Thyroid gland (tissue), 4 donors: ENCODE measurements at regions not wholly inside any gene's neighbourhood (a gene's known extent, or its start where the extent isn't known, plus 50 kb on each side); places are given as distances from the start of the nearest gene placed in this dataset.
"Not testable (repeated sequence)": the region's sequence is repeated elsewhere in the genome, so short reads cannot be mapped to it uniquely, and the experiment has no call there.

Experiments used
- DNase-seq, 2 donors: peaks; one replicate each; pipeline ENCODE4 v3.0.0-alpha.2; 2019
- H3K27ac ChIP-seq, 3 donors: fragments of 200-600 bp; sonication (generic); 1 replicate in 2 of 3; 2 replicates in 1 of 3; pipeline ENCODE4 v1.5.1; 2016 to 2019; ENCODE audit warnings: mild to moderate bottlenecking in 1 of 3, moderate library complexity in 1 of 3
- H3K27me3 ChIP-seq: fragments of 200-600 bp; sonication (generic); one replicate; pipeline ENCODE4 v1.5.1; 2019
- H3K36me3 ChIP-seq, 2 donors: fragments of 200-600 bp; sonication (generic); one replicate each; pipeline ENCODE4 v1.5.1; 2016 to 2019
- H3K4me1 ChIP-seq, 2 donors: fragments of 200-600 bp; sonication (generic); one replicate each; pipeline ENCODE4 v1.5.1; 2017 to 2019
- H3K4me3 ChIP-seq, 3 donors: fragments of 200-600 bp; sonication (generic); replicated peaks in 1 of 3; 1 replicate in 2 of 3; 2 replicates in 1 of 3; pipeline ENCODE4 v1.5.1; 2016; ENCODE audit warnings: mild to moderate bottlenecking in 1 of 3
- H3K9me3 ChIP-seq: fragments of 200-600 bp; sonication (generic); one replicate; pipeline ENCODE4 v1.5.1; 2017
- POLR2A ChIP-seq, 2 donors: fragments of 450-650 bp; IDR thresholded peaks; one replicate each; pipeline ENCODE4 v1.6.1; 2017; ENCODE audit warnings: antibody characterized with exemption in 2 of 2, mild to moderate bottlenecking in 2 of 2, moderate library complexity in 1 of 2
- WGBS, 2 donors: methylation state at CpG; one replicate each; pipeline ENCODE4 v1.1.5; 2017; 5-methylcytosine and 5-hydroxymethylcytosine counted together
- intact Hi-C: fragments of 100-400 bp; cut with DNase I; formaldehyde crosslinking; loops from one replicate; pipeline ENCODE4 v1.15.1; 2023
- TF ChIP-seq, protein P1 (sequence below), 6 experiments: fragments of 200-600 bp in 3 of 6; fragments of 450-650 bp in 3 of 6; sonication (generic) in 3 of 6; IDR thresholded peaks; one replicate each; pipeline ENCODE4 v1.5.1; 2016 to 2019; ENCODE audit warnings: antibody characterized with exemption in 6 of 6, mild to moderate bottlenecking in 2 of 6, inconsistent platforms in 1 of 6, moderate library complexity in 1 of 6

DNA sequence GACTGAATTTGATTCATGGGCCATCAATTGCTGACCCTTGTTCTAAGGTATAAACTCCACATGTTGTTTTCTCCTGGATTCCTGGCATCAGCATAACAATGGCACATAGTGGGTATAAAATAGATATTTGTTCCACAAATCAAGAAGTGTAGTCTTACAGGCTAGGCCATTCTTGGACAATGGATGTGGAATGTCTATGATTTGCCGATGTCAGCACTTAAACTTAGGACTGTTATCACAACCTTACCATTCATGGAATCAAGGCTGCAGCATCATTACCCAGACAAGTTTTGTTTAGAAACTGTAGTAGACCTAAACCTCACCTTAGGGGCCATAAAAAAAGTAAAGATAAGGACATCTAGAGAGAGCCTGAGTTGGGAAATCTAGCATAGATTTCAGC is 680.0 kb downstream of the BRINP1 start:
- 94 to 96% methylated on average over 1 of the region's 1 CpG for WGBS, 2 donors
- H3K4me1 ChIP-seq = no peaks in the 10 kb centered on the region
- no peak overlapping the region for H3K4me3 ChIP-seq
- H3K9me3 ChIP-seq = no peaks in the 10 kb centered on the region
- H3K27me3 ChIP-seq = no peaks in the 10 kb centered on the region
- H3K27ac ChIP-seq = no peak overlapping the region
- intact Hi-C loops = no loop called here
- no peak for DNase-seq
- TF ChIP-seq, protein P1, sequence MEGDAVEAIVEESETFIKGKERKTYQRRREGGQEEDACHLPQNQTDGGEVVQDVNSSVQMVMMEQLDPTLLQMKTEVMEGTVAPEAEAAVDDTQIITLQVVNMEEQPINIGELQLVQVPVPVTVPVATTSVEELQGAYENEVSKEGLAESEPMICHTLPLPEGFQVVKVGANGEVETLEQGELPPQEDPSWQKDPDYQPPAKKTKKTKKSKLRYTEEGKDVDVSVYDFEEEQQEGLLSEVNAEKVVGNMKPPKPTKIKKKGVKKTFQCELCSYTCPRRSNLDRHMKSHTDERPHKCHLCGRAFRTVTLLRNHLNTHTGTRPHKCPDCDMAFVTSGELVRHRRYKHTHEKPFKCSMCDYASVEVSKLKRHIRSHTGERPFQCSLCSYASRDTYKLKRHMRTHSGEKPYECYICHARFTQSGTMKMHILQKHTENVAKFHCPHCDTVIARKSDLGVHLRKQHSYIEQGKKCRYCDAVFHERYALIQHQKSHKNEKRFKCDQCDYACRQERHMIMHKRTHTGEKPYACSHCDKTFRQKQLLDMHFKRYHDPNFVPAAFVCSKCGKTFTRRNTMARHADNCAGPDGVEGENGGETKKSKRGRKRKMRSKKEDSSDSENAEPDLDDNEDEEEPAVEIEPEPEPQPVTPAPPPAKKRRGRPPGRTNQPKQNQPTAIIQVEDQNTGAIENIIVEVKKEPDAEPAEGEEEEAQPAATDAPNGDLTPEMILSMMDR (IDR thresholded peaks at IDR 0.05) = no peak
- no peak for TF ChIP-seq POLR2A (IDR thresholded peaks at IDR 0.05)
- H3K36me3 ChIP-seq = no peaks in the 10 kb centered on the region

DNA sequence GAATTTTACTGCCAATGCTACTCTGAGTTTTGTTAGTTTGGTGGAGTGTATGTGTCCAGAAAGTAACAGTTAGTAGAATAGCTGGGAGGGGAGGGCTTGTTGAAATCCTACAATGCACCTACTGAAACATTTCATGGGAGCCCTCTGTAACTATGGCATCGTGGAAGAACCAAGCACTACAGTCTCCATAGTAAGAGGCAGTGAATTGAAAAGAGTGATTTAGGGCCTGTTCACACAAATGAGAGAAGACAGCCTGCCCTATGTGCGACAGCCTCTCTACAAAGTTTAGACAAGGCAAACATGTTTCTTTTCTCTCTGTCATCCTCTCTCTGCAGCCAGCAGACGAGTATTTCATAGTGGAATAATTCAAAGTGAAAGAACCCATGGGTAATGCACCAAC is 676.6 kb downstream of the BRINP1 start:
- TF ChIP-seq POLR2A (IDR thresholded peaks at IDR 0.05) = no peak
- TF ChIP-seq, protein P1 (IDR thresholded peaks at IDR 0.05) = no peak
- H3K9me3 ChIP-seq = no peaks in the 10 kb centered on the region
- H3K27me3 ChIP-seq = no peaks in the 10 kb centered on the region
- DNase-seq = no peak
- intact Hi-C loops = no loop called here
- H3K4me3 ChIP-seq = no peak overlapping the region
- H3K36me3 ChIP-seq = no peaks in the 10 kb centered on the region
- H3K4me1 ChIP-seq = no peaks in the 10 kb centered on the region
- H3K27ac ChIP-seq = no peak overlapping the region
- 66 to 68% methylated on average over 3 of the region's 3 CpGs for WGBS, 2 donors

DNA sequence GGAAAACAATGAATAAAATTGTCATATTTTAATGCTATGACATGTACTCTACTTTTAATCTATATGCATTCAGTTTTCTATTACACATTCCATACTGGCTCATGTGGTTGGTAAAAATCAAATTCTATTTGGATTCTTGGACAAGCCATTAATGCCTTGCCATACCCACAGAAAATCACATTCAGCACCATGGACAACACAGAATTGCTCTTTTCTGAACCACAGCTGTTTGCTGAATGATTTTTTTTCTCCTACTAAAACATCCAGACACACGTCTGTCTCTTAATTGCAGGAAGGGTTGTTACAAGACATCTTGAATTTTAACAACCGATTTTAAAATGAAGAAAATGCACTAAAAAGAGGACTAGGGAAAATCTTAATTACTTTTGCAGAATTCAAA is 675.6 kb downstream of the BRINP1 start:
- DNase-seq = no peak
- 39 to 51% methylated on average over 2 of the region's 2 CpGs for WGBS, 2 donors
- intact Hi-C loops = no loop called here

DNA sequence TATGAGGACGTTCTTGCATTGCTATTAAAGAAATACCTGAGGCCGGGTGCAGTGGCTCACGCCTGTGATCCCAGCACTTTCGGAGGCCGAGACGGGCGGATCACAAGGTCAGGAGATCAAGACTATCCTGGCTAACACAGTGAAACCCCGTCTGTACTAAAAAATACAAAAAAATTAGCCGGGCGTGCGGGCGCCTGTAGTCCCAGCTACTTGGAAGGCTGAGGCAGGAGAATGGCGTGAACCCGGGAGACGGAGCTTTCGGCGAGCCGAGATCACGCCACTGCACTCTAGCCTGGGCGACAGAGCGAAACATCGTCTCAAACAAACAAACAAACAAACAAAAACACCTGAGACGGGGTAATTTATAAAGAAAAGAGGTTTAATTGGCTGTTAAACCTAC is 674.0 kb downstream of the BRINP1 start:
- DNase-seq, intact Hi-C loops, H3K36me3 ChIP-seq, H3K27ac ChIP-seq, H3K27me3 ChIP-seq, H3K4me3 ChIP-seq, H3K9me3 ChIP-seq, H3K4me1 ChIP-seq: not testable (repeated sequence)
- 89 to 92% methylated on average over 23 of the region's 23 CpGs for WGBS, 2 donors

More for the DNA sequence above, 675.6 kb downstream of the BRINP1 start:
- H3K27ac ChIP-seq = no peak overlapping the region
- H3K4me1 ChIP-seq = no peaks in the 10 kb centered on the region
- H3K9me3 ChIP-seq = no peaks in the 10 kb centered on the region
- no peaks in the 10 kb centered on the region for H3K36me3 ChIP-seq
- TF ChIP-seq POLR2A (IDR thresholded peaks at IDR 0.05) = no peak
- TF ChIP-seq, protein P1 (IDR thresholded peaks at IDR 0.05) = no peak
- no peak overlapping the region for H3K4me3 ChIP-seq
- no peaks in the 10 kb centered on the region for H3K27me3 ChIP-seq

DNA sequence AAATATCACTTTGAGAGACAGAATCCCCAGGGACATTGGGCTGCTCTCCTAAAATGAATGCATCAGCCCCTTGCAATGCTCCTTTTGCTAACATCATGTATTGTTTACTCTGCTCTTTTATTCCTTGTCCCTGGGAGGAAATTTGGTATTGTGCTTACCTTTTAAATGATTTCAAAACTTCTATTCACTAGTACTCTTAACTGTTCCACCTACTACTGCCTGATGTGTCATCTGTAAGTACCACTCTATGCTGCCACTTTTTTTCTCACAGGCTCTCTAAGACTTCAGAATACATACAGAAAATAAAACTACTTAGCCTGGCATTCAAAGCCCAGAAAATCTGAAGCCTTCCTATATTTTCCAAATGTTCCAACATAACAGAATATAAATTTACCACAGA is 667.2 kb downstream of the BRINP1 start:
- Histone ChIP-seq H3K4me1 (no peaks in the 10 kb centered on the region), H3K27me3 (no peaks in the 10 kb centered on the region), H3K9me3 (no peaks in the 10 kb centered on the region), H3K4me3 (no peak overlapping the region), H3K36me3 (no peaks in the 10 kb centered on the region), H3K27ac (no peak overlapping the region)
- intact Hi-C loops = no loop called here
- DNase-seq = no peak
- no peak for TF ChIP-seq POLR2A (IDR thresholded peaks at IDR 0.05)
- TF ChIP-seq, protein P1 (IDR thresholded peaks at IDR 0.05) = no peak

DNA sequence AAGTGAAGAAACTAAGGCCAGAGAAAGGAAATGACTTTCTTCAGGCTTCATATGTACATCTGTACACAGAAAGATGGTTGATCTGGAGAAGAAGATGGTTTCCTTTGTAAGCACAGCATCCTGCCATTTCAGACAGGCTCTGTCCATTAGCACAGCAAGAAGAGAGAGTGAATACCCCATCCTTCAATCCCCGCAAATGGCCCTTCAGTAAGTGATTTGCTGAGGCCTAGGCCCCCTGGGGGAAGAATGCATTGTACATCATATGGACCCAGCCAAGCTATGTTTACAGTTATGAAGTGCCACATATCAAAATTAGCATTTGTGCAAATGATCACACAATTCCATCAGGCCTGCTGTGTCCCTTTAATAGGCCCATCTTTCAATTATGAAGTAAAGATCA is 657.4 kb downstream of the BRINP1 start:
- intact Hi-C loops = no loop called here
- DNase-seq = no peak
- Histone ChIP-seq H3K4me3 (no peak overlapping the region), H3K4me1 (no peaks in the 10 kb centered on the region), H3K27ac (no peak overlapping the region), H3K36me3 (no peaks in the 10 kb centered on the region), H3K9me3 (no peaks in the 10 kb centered on the region), H3K27me3 (no peaks in the 10 kb centered on the region)
- WGBS, 2 donors = 64 to 92% methylated on average over 1 of the region's 1 CpG
- TF ChIP-seq POLR2A (IDR thresholded peaks at IDR 0.05) = no peak
- TF ChIP-seq, protein P1 (IDR thresholded peaks at IDR 0.05) = no peak
